Activated CD8-positive, alpha-beta T cell treated with anti-CD3 and anti-CD28 coated beads for 36 hours (primary cell): ENCODE measurements at regions not wholly inside any gene's neighbourhood (a gene's known extent, or its start where the extent isn't known, plus 50 kb on each side); places are given as distances from the start of the nearest gene placed in this dataset.
"Not testable (repeated sequence)": the region's sequence is repeated elsewhere in the genome, so short reads cannot be mapped to it uniquely, and the experiment has no call there.

Experiments used
- ATAC-seq: fragments of 200-7000 bp; cut with Tn5 transposase; one replicate; pipeline ENCODE4 v1.10.0; 2021; ENCODE audit warnings: mild to moderate bottlenecking, moderate library complexity
- CTCF ChIA-PET: fragments of 350-600 bp; sonication (Branson Sonifier 250); formaldehyde crosslinking; loops from one replicate; lab custom pipeline; 2021; ENCODE audit warnings: antibody characterized with exemption; lab: Charles Lee
- POLR2A ChIA-PET: fragments of 350-600 bp; sonication (Branson Sonifier 250); formaldehyde crosslinking; loops from one replicate; lab custom pipeline; 2021; ENCODE audit warnings: antibody characterized with exemption; lab: Charles Lee
- DNase-seq: peaks from one replicate; pipeline ENCODE4 v3.0.0-alpha.2; 2020
- H3K27ac Mint-ChIP-seq: one replicate; pipeline ENCODE4 v1.8.0; 2021; ENCODE audit warnings: mild to moderate bottlenecking, mixed read lengths
- H3K27me3 Mint-ChIP-seq: one replicate; pipeline ENCODE4 v1.8.0; 2021; ENCODE audit warnings: mixed read lengths
- H3K36me3 Mint-ChIP-seq: one replicate; pipeline ENCODE4 v1.8.0; 2021; ENCODE audit warnings: low read depth, mixed read lengths
- H3K4me1 Mint-ChIP-seq: one replicate; pipeline ENCODE4 v1.8.0; 2021; ENCODE audit warnings: low read depth, mixed read lengths
- H3K4me3 Mint-ChIP-seq: one replicate; pipeline ENCODE4 v1.8.0; 2021; ENCODE audit warnings: mild to moderate bottlenecking, moderate library complexity, mixed read lengths
- H3K9me3 Mint-ChIP-seq: one replicate; pipeline ENCODE4 v1.8.0; 2021; ENCODE audit warnings: mixed read lengths
- CTCF ChIP-seq: fragments of 200-600 bp; IDR thresholded peaks from one replicate; pipeline ENCODE4 v1.8.0; 2022; ENCODE audit warnings: antibody characterized with exemption, mild to moderate bottlenecking
- intact Hi-C: fragments of 100-400 bp; cut with micrococcal nuclease; formaldehyde crosslinking; loops from one replicate; pipeline ENCODE4 v1.10.0; 2022

- ChIA-PET POLR2A (interaction anchor here (0.6 kb wide), 1 partner anchor 30 kb away, joined by 3 read pairs; no protein-coding TSS in a partner anchor), CTCF (no interaction called here)
- Mint-ChIP-seq H3K36me3 (no peaks in the 10 kb centered on the region), H3K4me1 (no peaks in the 10 kb centered on the region), H3K9me3 (no peaks in the 10 kb centered on the region), H3K27ac (no peak overlapping the region), H3K4me3 (no peak overlapping the region), H3K27me3 (no peaks in the 10 kb centered on the region)
- ATAC-seq (no peak), DNase-seq (no peak)
- no peak for TF ChIP-seq CTCF
- intact Hi-C loops = no loop called here
Observed at GRCh38 chr18:38174594-38174993, 609.0 kb upstream of the CELF4 start.

GRCh38 chr18:38174173-38174572, 608.6 kb upstream of the CELF4 start:
- POLR2A ChIA-PET = no interaction called here

GRCh38 chr18:38170845-38171244, 605.2 kb upstream of the CELF4 start:
- ChIA-PET POLR2A (no interaction called here), CTCF (no interaction called here)
- H3K4me1 Mint-ChIP-seq = no peaks in the 10 kb centered on the region
- intact Hi-C loops = no loop called here
- H3K4me3 Mint-ChIP-seq = no peak overlapping the region
- H3K27me3 Mint-ChIP-seq = no peaks in the 10 kb centered on the region
- H3K36me3 Mint-ChIP-seq = no peaks in the 10 kb centered on the region
- H3K27ac Mint-ChIP-seq = no peak overlapping the region
- TF ChIP-seq CTCF = no peak
- DNase-seq (no peak), ATAC-seq (no peak)
- H3K9me3 Mint-ChIP-seq = no peaks in the 10 kb centered on the region

More at GRCh38 chr18:38174173-38174572, 608.6 kb upstream of the CELF4 start:
- DNase-seq (no peak), ATAC-seq (no peak)
- Mint-ChIP-seq H3K27ac (no peak overlapping the region), H3K9me3 (no peaks in the 10 kb centered on the region), H3K4me1 (no peaks in the 10 kb centered on the region), H3K4me3 (no peak overlapping the region), H3K36me3 (no peaks in the 10 kb centered on the region), H3K27me3 (no peaks in the 10 kb centered on the region)
- no peak for TF ChIP-seq CTCF
- intact Hi-C loops = no loop called here
- CTCF ChIA-PET = no interaction called here

- CTCF ChIA-PET = no interaction called here
- no peak overlapping the region for H3K27ac Mint-ChIP-seq
- no peaks in the 10 kb centered on the region for H3K9me3 Mint-ChIP-seq
- POLR2A ChIA-PET = no interaction called here
- no peaks in the 10 kb centered on the region for H3K36me3 Mint-ChIP-seq
- no peaks in the 10 kb centered on the region for H3K4me1 Mint-ChIP-seq
- intact Hi-C loops = no loop called here
- no peak overlapping the region for H3K4me3 Mint-ChIP-seq
- no peak for ATAC-seq
- no peak for DNase-seq
- H3K27me3 Mint-ChIP-seq = no peaks in the 10 kb centered on the region
- no peak for TF ChIP-seq CTCF
Observed at GRCh38 chr18:38167623-38168022, 602.0 kb upstream of the CELF4 start.

GRCh38 chr18:38153116-38153515, 587.5 kb upstream of the CELF4 start:
- H3K36me3 Mint-ChIP-seq, H3K27me3 Mint-ChIP-seq, H3K4me3 Mint-ChIP-seq, intact Hi-C loops, CTCF ChIA-PET, ATAC-seq, POLR2A ChIA-PET, DNase-seq, H3K9me3 Mint-ChIP-seq, H3K4me1 Mint-ChIP-seq, H3K27ac Mint-ChIP-seq: not testable (repeated sequence)

- no peak for ATAC-seq
- ChIA-PET CTCF (no interaction called here), POLR2A (no interaction called here)
- no peak for TF ChIP-seq CTCF
- Mint-ChIP-seq H3K4me1 (no peaks in the 10 kb centered on the region), H3K27me3 (no peaks in the 10 kb centered on the region), H3K9me3 (peaks cover under 1% of the 10 kb centered on the region), H3K4me3 (no peak overlapping the region), H3K36me3 (no peaks in the 10 kb centered on the region), H3K27ac (no peak overlapping the region)
- no peak for DNase-seq
- intact Hi-C loops = no loop called here
Observed at GRCh38 chr18:38116716-38117115, 551.1 kb upstream of the CELF4 start.
